CD4-positive, alpha-beta T cell treated with Interleukin-6 at 100 ng/mL for 8 hours (primary cell): ENCODE measurements at regions not wholly inside any gene's neighbourhood (a gene's known extent, or its start where the extent isn't known, plus 50 kb on each side); places are given as distances from the start of the nearest gene placed in this dataset.

ENCODE experiments used
- DNase-seq: peaks from one replicate; pipeline ENCODE4 v3.0.0-alpha.2; 2020; ENCODE audit warnings: mixed read lengths, low spot score

- no peak for DNase-seq
Measured at GRCh38 chr9:90025816-90026215, 421.0 kb downstream of the GADD45G start.

GRCh38 chr9:90027296-90027790, 422.5 kb downstream of the GADD45G start:
- DNase-seq, result no peak

- no peak for DNase-seq
Measured at GRCh38 chr9:90029386-90029785, 424.6 kb downstream of the GADD45G start.

DNA sequence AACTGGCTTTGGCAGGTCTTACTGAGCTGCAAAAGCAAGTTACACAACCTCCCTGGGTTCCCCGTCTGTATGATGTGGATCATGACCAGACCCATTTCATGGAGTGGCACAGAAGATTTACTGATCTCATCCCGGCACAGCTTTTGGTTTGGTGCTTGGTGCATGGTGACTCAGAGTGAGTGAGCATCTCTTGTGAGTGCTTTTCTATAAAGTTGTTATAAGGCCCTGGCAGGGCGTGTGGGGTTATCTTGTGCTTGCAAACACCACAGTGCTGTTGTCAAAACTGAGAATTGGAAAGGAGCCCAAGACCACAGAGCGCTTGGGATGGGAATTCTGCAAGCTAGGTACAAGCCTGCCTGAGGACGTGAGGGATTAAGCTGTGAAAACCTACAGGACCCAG, 425.2 kb downstream of the GADD45G start:
- DNase-seq, result no peak

- DNase-seq, result no peak
Measured at GRCh38 chr9:90032296-90033027, 427.6 kb downstream of the GADD45G start.

DNA sequence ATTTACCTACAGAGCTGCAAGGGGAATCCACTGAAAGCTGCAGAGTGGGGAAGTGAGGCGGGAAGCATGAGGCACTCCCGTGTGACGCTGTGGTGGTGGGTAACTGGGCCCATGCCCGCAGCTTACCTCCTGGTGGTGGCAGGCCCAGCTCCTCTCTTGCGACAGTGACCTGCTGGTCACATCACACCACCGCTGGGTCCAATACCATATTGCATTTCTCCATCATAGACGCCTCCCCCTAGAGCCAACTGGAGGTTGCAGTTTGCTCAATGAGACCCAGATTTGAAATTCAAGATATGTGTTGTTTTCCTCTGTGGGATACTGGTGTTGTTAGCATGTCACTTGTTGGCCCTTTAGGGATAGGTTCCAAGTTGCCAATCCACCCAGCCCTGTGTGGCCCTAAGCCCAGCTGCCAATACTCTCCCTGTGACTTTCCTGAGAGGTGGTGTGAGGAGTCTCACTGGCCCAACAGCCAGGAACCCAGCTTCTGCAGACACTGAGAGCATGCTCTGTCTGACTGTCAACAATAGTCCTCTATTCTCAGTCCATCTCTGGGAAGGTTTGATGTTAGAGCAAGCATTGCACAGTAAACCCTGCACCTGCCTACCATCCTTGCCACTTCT, 428.3 kb downstream of the GADD45G start:
- DNase-seq, result no peak

GRCh38 chr9:90034071-90034470, 429.3 kb downstream of the GADD45G start:
- DNase-seq, result no peak

GRCh38 chr9:90035471-90035870, 430.7 kb downstream of the GADD45G start:
- no peak for DNase-seq

- DNase-seq, result no peak
Measured at GRCh38 chr9:90037146-90037797, 432.5 kb downstream of the GADD45G start.

DNA sequence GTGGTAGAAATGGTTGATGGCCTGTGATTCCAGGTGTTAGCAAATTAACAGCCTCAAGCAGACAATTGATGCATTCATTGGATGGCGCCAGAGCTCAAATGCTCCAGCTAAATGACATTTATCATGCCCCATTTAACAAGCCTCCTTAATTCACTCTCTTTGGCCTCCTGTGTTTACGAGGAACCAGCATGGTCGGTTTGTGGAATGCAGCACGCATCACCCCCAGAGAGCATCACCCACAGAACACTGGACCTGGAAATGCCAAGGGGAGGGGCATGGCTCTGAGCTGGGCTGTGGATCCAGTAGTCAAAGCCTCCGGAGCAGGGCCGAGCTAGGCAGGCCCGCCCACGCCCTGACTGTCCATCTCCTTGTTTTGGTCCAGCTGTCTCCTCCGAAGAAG, 434.0 kb downstream of the GADD45G start:
- DNase-seq, result no peak

GRCh38 chr9:90044263-90044662, 439.5 kb downstream of the GADD45G start:
- no peak for DNase-seq

- DNase-seq, result no peak
Measured at GRCh38 chr9:90044710-90045151, 439.9 kb downstream of the GADD45G start.

- no peak for DNase-seq
Measured at GRCh38 chr9:90046317-90046861, 441.6 kb downstream of the GADD45G start.

GRCh38 chr9:90047828-90048227, 443.0 kb downstream of the GADD45G start:
- DNase-seq, result no peak

GRCh38 chr9:90052366-90052765, 447.6 kb downstream of the GADD45G start:
- DNase-seq, result no peak

- DNase-seq, result no peak
Measured at GRCh38 chr9:90053027-90053426, 448.2 kb downstream of the GADD45G start.

DNA sequence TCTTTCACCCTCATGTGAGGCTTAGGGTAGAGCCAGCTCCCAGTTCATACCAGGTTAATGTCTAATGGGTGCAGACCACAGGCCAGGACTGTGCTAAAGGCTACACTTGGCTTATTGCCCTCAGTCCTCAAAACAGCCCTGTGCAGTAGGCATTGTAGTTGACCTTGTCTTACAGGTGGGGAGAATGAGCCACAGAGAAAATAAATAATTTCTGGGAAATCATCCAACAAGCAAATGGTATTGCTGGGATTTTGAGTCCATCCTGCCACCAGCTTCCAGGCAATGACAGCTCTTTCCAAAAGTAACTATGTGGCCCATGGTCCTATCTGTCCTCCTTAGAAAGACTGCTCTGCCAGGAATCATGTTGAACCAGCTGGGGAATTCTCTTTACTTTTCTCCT, 450.0 kb downstream of the GADD45G start:
- no peak for DNase-seq

GRCh38 chr9:90055226-90055625, 450.4 kb downstream of the GADD45G start:
- no peak for DNase-seq

DNA sequence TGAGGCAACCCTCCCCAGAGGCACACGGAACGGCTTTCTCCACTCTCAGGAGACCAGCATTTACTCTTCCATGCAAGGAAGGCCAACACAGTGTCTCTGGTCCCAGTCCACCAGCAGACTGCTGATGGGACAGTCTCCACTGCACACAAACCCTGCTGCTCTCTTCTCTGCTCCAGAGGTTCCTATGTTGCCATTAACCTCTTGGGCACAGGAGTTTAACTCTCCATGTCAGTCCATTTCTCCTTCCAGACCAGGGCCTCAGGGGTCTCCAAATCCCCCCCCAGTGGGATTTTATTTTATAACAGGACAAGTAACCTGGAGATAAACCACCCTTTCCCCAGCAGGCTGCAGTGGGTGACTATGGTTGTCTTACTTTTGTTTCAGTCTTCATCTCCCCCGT, 452.5 kb downstream of the GADD45G start:
- no peak for DNase-seq

GRCh38 chr9:90058182-90058763, 453.5 kb downstream of the GADD45G start:
- DNase-seq, result no peak

GRCh38 chr9:90059436-90059835, 454.6 kb downstream of the GADD45G start:
- DNase-seq, result no peak

GRCh38 chr9:90060256-90060655, 455.4 kb downstream of the GADD45G start:
- DNase-seq, result no peak
